AG10803 (cell line): ENCODE measurements at regions not wholly inside any gene's neighbourhood (a gene's known extent, or its start where the extent isn't known, plus 50 kb on each side); places are given as distances from the start of the nearest gene placed in this dataset.

Experiments used
- DNase-seq: peaks from one replicate; pipeline ENCODE4 v3.0.0; 2010; ENCODE audit warnings: low read depth
- H3K4me3 ChIP-seq: 2 replicates; pipeline ENCODE4 v1.5.1; 2011; ENCODE audit warnings: mild to moderate bottlenecking, low read length, control low read depth
- CTCF ChIP-seq: conservative IDR thresholded peaks from 2 replicates; pipeline ENCODE4 v1.5.1; 2011; ENCODE audit warnings: mild to moderate bottlenecking, low read length, control low read depth, inconsistent platforms

DNA sequence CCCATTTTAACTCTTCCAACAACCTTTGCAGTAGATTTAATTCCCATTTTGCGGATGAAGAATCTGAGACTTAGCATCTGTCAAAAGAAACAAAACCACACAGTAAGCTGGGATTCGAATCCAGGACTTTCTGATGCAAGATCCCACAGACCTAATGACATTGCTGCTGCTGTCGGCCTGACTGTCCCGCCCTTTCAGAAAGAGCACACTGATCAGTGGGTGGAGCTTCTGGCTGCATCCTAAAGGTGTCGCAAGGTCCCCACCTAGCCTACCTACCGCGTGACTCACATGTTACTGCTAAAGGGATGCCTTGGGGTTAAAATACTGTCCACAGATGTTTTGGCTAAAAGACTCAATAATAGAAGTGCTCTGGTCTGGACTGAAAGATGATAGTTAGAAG lies 134.7 kb downstream of the EMX2 start:
- DNase-seq, result no peak
- TF ChIP-seq CTCF, result no peak

DNA sequence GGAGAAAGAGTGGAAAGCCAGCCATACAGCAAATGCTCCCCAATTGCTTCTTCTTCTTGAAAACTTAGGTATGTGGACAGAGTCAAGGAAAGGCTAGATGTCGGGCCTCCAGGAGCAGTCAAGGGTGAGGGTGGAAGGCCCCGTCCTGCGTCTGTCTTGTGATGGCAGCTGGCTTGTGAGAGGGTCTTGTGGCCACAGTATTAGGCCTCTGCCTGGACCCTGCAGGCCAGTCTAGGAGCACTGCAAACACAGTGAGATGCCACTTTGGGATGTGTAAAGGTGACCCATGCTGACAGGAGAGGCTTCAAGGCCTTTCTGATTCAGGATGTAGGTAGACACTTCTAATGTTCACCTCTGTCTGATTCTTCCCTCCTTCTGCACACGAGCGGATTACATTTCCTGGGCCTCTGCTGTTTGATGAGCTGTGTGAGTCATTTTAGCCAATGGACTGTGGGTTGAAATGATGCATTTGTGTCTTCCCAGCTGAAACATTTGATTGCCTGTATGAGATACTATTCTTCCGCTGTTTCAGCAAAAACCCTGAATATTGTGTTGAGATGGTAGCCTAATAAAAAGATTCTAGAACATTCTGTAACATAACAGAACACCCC lies 135.4 kb downstream of the EMX2 start:
- H3K4me3 ChIP-seq, result no peak overlapping the region
- DNase-seq, result peak; percentile 31
- no peak for TF ChIP-seq CTCF

More for the DNA sequence above, 134.7 kb downstream of the EMX2 start:
- H3K4me3 ChIP-seq, result no peak overlapping the region

GRCh38 chr10:117680601-117681000 lies 138.1 kb downstream of the EMX2 start:
- no peak for DNase-seq
- H3K4me3 ChIP-seq, result no peak overlapping the region
- no peak for TF ChIP-seq CTCF

GRCh38 chr10:117681104-117681503 lies 138.6 kb downstream of the EMX2 start:
- H3K4me3 ChIP-seq, result no peak overlapping the region
- TF ChIP-seq CTCF, result no peak
- no peak for DNase-seq

DNA sequence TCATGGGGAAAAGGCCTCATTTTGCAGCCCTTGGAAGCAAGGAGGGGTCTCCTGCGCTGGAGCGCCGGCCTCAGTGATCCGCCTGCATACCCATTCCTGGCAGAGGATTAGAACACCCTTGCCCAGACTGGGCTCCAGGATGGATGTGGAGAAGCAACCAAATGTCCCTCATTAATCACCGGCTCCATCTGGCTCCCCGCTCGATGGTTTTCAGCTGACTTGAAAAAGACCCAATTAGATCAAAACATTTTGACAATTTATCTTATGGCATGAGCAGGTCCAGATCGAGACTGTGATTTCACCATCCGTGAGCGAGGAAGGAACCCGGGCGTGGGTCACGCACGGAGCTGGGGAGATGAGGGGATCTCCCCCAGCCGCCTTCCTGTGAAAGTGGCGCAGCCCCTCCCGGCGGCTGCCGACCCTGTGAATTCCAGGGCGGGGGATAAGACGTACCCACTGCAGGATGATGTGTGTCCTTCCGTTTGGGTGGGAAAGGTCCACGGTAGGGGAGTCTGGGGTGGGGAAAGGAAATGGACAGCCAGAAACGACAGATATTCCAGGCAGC lies 141.6 kb downstream of the EMX2 start:
- peak overlapping the region; percentile 13 for H3K4me3 ChIP-seq
- DNase-seq, result peak; percentile 29
- TF ChIP-seq CTCF, result no peak

DNA sequence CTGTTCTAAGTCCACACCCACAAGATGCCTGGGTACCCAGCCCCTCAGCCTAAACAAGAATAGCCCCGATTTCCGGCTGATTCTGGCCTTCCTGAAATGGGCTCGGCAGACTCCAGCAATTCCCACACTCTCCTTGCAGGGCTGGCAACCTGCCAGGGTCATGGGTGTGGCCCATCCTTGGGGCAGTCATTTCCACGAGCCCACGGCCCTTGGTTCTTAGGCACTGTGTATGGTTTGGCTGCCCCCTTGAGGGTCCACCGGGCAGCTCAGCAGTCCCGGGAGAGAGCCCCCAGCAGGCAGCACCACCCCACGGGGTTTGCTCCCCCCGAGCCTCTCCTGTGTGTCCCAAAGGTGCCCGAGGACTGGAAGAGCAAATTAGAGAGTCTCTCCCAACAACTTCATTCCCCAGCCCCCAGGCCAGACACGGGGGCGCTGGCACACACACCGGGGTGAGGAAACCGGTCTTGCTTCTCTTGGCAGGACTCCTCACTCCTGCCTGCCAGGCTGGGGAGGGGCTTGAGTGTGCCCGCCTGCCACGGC lies 142.2 kb downstream of the EMX2 start:
- H3K4me3 ChIP-seq, result peak overlapping the region; percentile 13
- DNase-seq, result peak; percentile 76
- TF ChIP-seq CTCF, result peak; percentile 52

DNA sequence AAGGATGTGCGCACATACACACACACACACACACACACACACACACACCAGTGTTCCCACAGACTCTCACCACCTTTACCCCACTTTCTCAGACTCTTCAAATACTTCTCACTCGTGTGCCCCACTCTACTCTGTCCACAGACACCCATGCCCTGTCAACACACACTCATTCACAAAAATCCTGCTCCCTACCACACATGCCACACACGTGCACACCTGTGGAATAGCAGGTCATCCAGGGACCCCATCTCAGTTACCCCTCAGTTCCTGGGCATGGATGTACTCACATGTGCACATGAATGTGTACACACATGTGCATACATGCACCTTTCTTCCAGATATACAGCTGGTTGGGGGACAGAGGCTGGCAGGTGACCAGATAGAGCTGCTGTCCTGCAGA lies 142.9 kb downstream of the EMX2 start:
- TF ChIP-seq CTCF, result no peak
- no peak overlapping the region for H3K4me3 ChIP-seq
- DNase-seq, result no peak
